ENCODE measurements at regions not wholly inside any gene's neighbourhood (a gene's known extent, or its start where the extent isn't known, plus 50 kb on each side); places are given as distances from the start of the nearest gene placed in this dataset.

DNA sequence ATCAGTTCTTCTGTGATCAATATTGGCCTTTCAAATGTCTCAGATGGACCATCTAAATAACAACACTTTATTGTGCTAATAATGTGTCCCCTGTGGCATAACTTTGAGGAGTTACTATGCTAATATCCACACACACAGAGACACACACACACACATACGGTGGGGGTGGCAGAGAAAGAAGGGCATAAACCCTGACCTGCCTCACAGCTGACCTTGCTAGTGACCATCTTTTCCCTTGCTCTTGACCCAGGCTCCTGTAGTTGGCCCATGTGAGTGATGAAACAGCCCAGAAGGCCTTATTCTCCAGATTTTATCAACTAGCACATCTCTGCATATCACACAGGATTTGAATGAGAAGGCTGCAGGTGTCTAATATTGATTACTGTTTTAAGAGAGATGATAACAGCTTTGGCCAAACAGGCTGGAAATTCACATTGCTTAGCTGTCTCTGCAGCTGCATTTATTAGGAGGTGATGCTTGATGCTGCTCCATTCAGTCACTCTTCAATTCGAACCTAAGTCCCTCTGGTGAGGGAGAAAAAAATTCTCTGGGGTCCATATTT is 176.4 kb downstream of the ACTR3 start:
- H3K9ac ChIP-seq (ENCODE audit: low read length): no peak overlapping the region
- no peak for TF ChIP-seq POLR2AphosphoS5 (IDR thresholded peaks at IDR 0.05)
- no peak overlapping the region for H3K4me2 ChIP-seq (ENCODE audit: low read length)
- no peaks in the 10 kb centered on the region for H3K79me2 ChIP-seq (replicated peaks; ENCODE audit: insufficient read depth, low read length)
- H3F3A ChIP-seq (ENCODE audit: insufficient read depth, low read length, poor library complexity, severe bottlenecking): no peaks in the 10 kb centered on the region
- H4K20me1 ChIP-seq (ENCODE audit: insufficient read depth): no peaks in the 10 kb centered on the region
- no peak overlapping the region for H3K27ac ChIP-seq (ENCODE audit: low read length)
- H3K27me3 ChIP-seq (ENCODE audit: insufficient read depth, low read depth, low read length): no peaks in the 10 kb centered on the region
- no peak overlapping the region for H2AFZ ChIP-seq (ENCODE audit: low read depth, low read length)
- no peaks in the 10 kb centered on the region for H3K9me3 ChIP-seq (ENCODE audit: low read length)
- no peak overlapping the region for H3K4me3 ChIP-seq (ENCODE audit: low read length)
- no peaks in the 10 kb centered on the region for H3K9me2 ChIP-seq (ENCODE audit: insufficient read depth, low read length)
- H3K36me3 ChIP-seq (ENCODE audit: insufficient read depth, low read length): no peaks in the 10 kb centered on the region

DNA sequence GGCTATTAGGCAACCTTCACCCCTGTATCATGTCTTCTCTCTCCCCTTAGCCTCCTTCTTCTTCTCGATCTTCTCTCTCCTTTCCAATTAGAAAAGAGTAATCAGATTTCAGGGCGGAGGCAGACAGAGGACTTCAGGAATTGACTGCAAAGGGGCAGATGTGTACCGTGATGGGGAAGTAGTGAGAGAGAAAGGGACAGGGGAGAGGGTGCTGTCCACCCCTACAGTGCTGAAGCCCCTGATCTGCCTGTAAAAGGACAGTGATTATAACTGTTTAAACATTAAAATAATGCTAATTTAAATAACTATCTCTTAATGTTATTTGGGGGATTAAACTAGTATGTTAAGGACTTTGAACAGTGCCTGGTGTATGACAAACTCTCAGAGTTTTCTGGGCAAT is 178.5 kb downstream of the ACTR3 start:
- Histone ChIP-seq H3K9me3 (ENCODE audit: low read length) (no peaks in the 10 kb centered on the region), H3K4me3 (ENCODE audit: low read length) (no peak overlapping the region), H3K9me2 (ENCODE audit: insufficient read depth, low read length) (no peaks in the 10 kb centered on the region), H3K27ac (ENCODE audit: low read length) (no peak overlapping the region), H3K4me2 (ENCODE audit: low read length) (no peak overlapping the region), H3F3A (ENCODE audit: insufficient read depth, low read length, poor library complexity, severe bottlenecking) (no peaks in the 10 kb centered on the region), H3K9ac (ENCODE audit: low read length) (no peak overlapping the region), H3K27me3 (ENCODE audit: insufficient read depth, low read depth, low read length) (no peaks in the 10 kb centered on the region), H3K36me3 (ENCODE audit: insufficient read depth, low read length) (no peaks in the 10 kb centered on the region), H4K20me1 (ENCODE audit: insufficient read depth) (no peaks in the 10 kb centered on the region), H2AFZ (ENCODE audit: low read depth, low read length) (no peak overlapping the region), H3K79me2 (replicated peaks; ENCODE audit: insufficient read depth, low read length) (no peaks in the 10 kb centered on the region)
- TF ChIP-seq RAD21 (conservative IDR thresholded peaks at IDR 0.05) (no peak), CTCF (IDR thresholded peaks at IDR 0.05; ENCODE audit: poor library complexity, severe bottlenecking) (no peak), EP300 (conservative IDR thresholded peaks at IDR 0.05; ENCODE audit: poor library complexity, severe bottlenecking) (no peak), POLR2AphosphoS5 (IDR thresholded peaks at IDR 0.05) (no peak), SMC3 (conservative IDR thresholded peaks at IDR 0.05; ENCODE audit: poor library complexity) (no peak), MXI1 (conservative IDR thresholded peaks at IDR 0.05; ENCODE audit: poor library complexity, severe bottlenecking) (no peak), TAF1 (IDR thresholded peaks at IDR 0.05; ENCODE audit: low read depth) (no peak)
- TF ChIP-seq, protein P1, sequence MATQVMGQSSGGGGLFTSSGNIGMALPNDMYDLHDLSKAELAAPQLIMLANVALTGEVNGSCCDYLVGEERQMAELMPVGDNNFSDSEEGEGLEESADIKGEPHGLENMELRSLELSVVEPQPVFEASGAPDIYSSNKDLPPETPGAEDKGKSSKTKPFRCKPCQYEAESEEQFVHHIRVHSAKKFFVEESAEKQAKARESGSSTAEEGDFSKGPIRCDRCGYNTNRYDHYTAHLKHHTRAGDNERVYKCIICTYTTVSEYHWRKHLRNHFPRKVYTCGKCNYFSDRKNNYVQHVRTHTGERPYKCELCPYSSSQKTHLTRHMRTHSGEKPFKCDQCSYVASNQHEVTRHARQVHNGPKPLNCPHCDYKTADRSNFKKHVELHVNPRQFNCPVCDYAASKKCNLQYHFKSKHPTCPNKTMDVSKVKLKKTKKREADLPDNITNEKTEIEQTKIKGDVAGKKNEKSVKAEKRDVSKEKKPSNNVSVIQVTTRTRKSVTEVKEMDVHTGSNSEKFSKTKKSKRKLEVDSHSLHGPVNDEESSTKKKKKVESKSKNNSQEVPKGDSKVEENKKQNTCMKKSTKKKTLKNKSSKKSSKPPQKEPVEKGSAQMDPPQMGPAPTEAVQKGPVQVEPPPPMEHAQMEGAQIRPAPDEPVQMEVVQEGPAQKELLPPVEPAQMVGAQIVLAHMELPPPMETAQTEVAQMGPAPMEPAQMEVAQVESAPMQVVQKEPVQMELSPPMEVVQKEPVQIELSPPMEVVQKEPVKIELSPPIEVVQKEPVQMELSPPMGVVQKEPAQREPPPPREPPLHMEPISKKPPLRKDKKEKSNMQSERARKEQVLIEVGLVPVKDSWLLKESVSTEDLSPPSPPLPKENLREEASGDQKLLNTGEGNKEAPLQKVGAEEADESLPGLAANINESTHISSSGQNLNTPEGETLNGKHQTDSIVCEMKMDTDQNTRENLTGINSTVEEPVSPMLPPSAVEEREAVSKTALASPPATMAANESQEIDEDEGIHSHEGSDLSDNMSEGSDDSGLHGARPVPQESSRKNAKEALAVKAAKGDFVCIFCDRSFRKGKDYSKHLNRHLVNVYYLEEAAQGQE (IDR thresholded peaks at IDR 0.05; ENCODE audit: borderline replicate concordance): peak; percentile 29

GRCh38 chr2:114076961-114077360 is 187.1 kb downstream of the ACTR3 start:
- H3K79me2 ChIP-seq (replicated peaks; ENCODE audit: insufficient read depth, low read length): no peaks in the 10 kb centered on the region
- H3K36me3 ChIP-seq (ENCODE audit: insufficient read depth, low read length): no peaks in the 10 kb centered on the region
- no peaks in the 10 kb centered on the region for H3K9me2 ChIP-seq (ENCODE audit: insufficient read depth, low read length)
- no peak overlapping the region for H3K27ac ChIP-seq (ENCODE audit: low read length)
- H3K9ac ChIP-seq (ENCODE audit: low read length): no peak overlapping the region
- no peak overlapping the region for H3K4me3 ChIP-seq (ENCODE audit: low read length)
- no peak for TF ChIP-seq TAF1 (IDR thresholded peaks at IDR 0.05; ENCODE audit: low read depth)
- TF ChIP-seq POLR2AphosphoS5 (IDR thresholded peaks at IDR 0.05): no peak
- TF ChIP-seq, protein P1 (IDR thresholded peaks at IDR 0.05; ENCODE audit: borderline replicate concordance): no peak
- no peak for TF ChIP-seq RAD21 (conservative IDR thresholded peaks at IDR 0.05)
- no peak for TF ChIP-seq CTCF (IDR thresholded peaks at IDR 0.05; ENCODE audit: poor library complexity, severe bottlenecking)
- no peak for TF ChIP-seq EP300 (conservative IDR thresholded peaks at IDR 0.05; ENCODE audit: poor library complexity, severe bottlenecking)
- TF ChIP-seq MXI1 (conservative IDR thresholded peaks at IDR 0.05; ENCODE audit: poor library complexity, severe bottlenecking): no peak
- no peak for TF ChIP-seq SMC3 (conservative IDR thresholded peaks at IDR 0.05; ENCODE audit: poor library complexity)
- TF ChIP-seq EZH2 (IDR thresholded peaks at IDR 0.05; ENCODE audit: borderline replicate concordance, insufficient read depth, low read length, poor library complexity, severe bottlenecking): no peak
- no peaks in the 10 kb centered on the region for H3K9me3 ChIP-seq (ENCODE audit: low read length)
- H3K27me3 ChIP-seq (ENCODE audit: insufficient read depth, low read depth, low read length): no peaks in the 10 kb centered on the region
- H3F3A ChIP-seq (ENCODE audit: insufficient read depth, low read length, poor library complexity, severe bottlenecking): no peaks in the 10 kb centered on the region
- no peak overlapping the region for H2AFZ ChIP-seq (ENCODE audit: low read depth, low read length)
- H4K20me1 ChIP-seq (ENCODE audit: insufficient read depth): no peaks in the 10 kb centered on the region
- H3K4me2 ChIP-seq (ENCODE audit: low read length): no peak overlapping the region
